ENCODE measurements at regions not wholly inside any gene's neighbourhood (a gene's known extent, or its start where the extent isn't known, plus 50 kb on each side); places are given as distances from the start of the nearest gene placed in this dataset.

DNA sequence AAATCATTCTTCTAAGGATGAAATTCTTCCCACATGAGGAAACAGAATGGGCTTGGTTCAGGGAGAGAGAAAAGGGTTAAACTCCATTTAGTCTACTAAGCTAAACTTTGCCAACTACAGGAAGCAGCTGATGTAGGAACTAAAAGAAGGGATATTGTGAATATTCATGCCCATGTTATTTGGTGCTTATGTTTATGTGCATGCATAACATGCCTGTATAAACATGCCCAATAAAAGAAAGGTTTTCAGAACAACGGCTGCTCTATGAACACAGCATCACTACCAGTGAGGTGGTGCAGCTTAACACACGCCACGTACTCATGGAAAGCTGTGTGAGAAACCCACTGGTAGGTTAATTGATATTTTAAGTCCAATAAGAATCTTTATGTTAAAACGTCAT is 59.4 kb upstream of the VGLL4 start:
- Mint-ChIP-seq H3K27ac (no peak overlapping the region), H3K36me3 (peaks cover 0 to 7% (median 6%) of the 10 kb centered on the region in 3 donors), H3K4me3 (no peak overlapping the region), H3K9me3 (no peaks in the 10 kb centered on the region), H3K27me3 (ENCODE audit: low read depth in 3 of 3) (peaks cover 0 to 4% (median 0%) of the 10 kb centered on the region in 3 donors), H3K4me1 (no peaks in the 10 kb centered on the region)
- DNase-seq: no peak

DNA sequence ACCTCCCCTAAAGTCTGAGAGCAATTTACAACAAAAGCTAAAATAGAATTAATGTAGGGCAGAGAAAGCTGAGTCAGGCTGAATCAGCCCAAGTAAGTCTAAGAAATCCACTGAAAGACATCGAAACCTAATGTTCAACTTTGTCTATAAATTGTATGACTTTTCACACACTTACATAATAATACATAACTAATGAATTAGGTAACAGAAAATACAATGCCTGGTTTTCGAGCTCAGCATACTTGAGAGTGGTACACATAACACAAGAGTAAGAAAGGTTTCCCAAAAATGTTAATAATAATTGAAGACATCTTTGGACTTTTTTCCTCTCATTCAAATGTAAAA is 55.3 kb upstream of the VGLL4 start:
- no peak overlapping the region for H3K4me3 Mint-ChIP-seq
- peaks cover 0 to 2% (median 0%) of the 10 kb centered on the region in 3 donors for H3K27me3 Mint-ChIP-seq (ENCODE audit: low read depth in 3 of 3)
- DNase-seq: no peak
- no peak overlapping the region for H3K27ac Mint-ChIP-seq
- no peaks in the 10 kb centered on the region for H3K4me1 Mint-ChIP-seq
- H3K9me3 Mint-ChIP-seq: no peaks in the 10 kb centered on the region
- H3K36me3 Mint-ChIP-seq: peaks cover 0 to 5% (median 4%) of the 10 kb centered on the region in 3 donors

- H3K4me1 Mint-ChIP-seq: no peaks in the 10 kb centered on the region
- peaks cover 0 to 5% (median 4%) of the 10 kb centered on the region in 3 donors for H3K36me3 Mint-ChIP-seq
- no peak for DNase-seq
- H3K9me3 Mint-ChIP-seq: no peaks in the 10 kb centered on the region
- peaks cover 0 to 2% (median 0%) of the 10 kb centered on the region in 3 donors for H3K27me3 Mint-ChIP-seq (ENCODE audit: low read depth in 3 of 3)
- no peak overlapping the region for H3K27ac Mint-ChIP-seq
- no peak overlapping the region for H3K4me3 Mint-ChIP-seq
Observed at GRCh38 chr3:11698326-11699082, 54.8 kb upstream of the VGLL4 start.

GRCh38 chr3:11697701-11698100 is 54.0 kb upstream of the VGLL4 start:
- H3K4me1 Mint-ChIP-seq: no peaks in the 10 kb centered on the region
- no peak for DNase-seq
- H3K9me3 Mint-ChIP-seq: no peaks in the 10 kb centered on the region
- H3K27ac Mint-ChIP-seq: no peak overlapping the region
- peaks cover 0 to 5% (median 4%) of the 10 kb centered on the region in 3 donors for H3K36me3 Mint-ChIP-seq
- peaks cover 0 to 2% (median 2%) of the 10 kb centered on the region in 3 donors for H3K27me3 Mint-ChIP-seq (ENCODE audit: low read depth in 3 of 3)
- H3K4me3 Mint-ChIP-seq: no peak overlapping the region

DNA sequence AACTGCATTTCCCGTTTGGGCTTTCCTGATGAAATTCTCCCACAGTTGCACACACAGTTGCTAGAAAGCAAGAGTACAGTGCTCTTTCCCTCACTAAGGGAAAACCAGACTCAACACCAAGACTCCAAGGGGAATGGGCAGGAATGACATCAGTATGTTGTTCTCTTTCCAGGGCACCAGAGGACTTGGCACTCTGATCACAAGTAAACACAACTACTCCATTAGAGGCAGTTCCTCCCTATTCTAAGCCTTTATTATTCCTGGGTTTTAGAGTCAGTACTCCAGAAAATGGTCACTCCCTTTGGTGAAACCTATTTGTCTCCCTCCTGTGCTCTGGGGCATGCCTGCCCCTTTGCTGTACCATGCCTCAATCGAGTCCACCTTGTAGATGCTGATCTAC is 52.3 kb upstream of the VGLL4 start:
- no peak overlapping the region for H3K4me3 Mint-ChIP-seq
- no peak for DNase-seq
- no peak overlapping the region for H3K27ac Mint-ChIP-seq
- no peaks in the 10 kb centered on the region for H3K4me1 Mint-ChIP-seq
- peaks cover 0 to 2% (median 0%) of the 10 kb centered on the region in 3 donors for H3K36me3 Mint-ChIP-seq
- no peaks in the 10 kb centered on the region for H3K9me3 Mint-ChIP-seq
- peaks cover 0 to 5% (median 0%) of the 10 kb centered on the region in 3 donors for H3K27me3 Mint-ChIP-seq (ENCODE audit: low read depth in 3 of 3)
